H1 (cell line): ENCODE measurements at regions not wholly inside any gene's neighbourhood (a gene's known extent, or its start where the extent isn't known, plus 50 kb on each side); places are given as distances from the start of the nearest gene placed in this dataset.

Experiments
- CTCF ChIA-PET: fragments of 300-600 bp; sonication (Branson Sonifier 250); formaldehyde crosslinking; loops from one replicate; lab custom pipeline; 2021; ENCODE audit not compliant: partially characterized antibody; lab: Charles Lee
- POLR2A ChIA-PET: fragments of 300-600 bp; sonication (Branson Sonifier 250); formaldehyde crosslinking; loops from one replicate; lab custom pipeline; 2021; ENCODE audit warnings: inconsistent platforms; ENCODE audit not compliant: partially characterized antibody; lab: Charles Lee
- DNase-seq, 2 experiments: peaks; one replicate each; pipeline versions ENCODE4 v3.0.0 to v3.0.0-alpha.2; 2010 to 2022; ENCODE audit warnings: low spot score in 2 of 2, low read depth in 1 of 2, mixed read lengths in 1 of 2
- FAIRE-seq: peaks from 2 replicates; lab custom pipeline; 2011; peaks lifted over from hg19 to GRCh38; lab: Jason Lieb, UNC
- H2AFZ ChIP-seq: 2 replicates; pipeline ENCODE4 v1.8.1; 2012; ENCODE audit warnings: low read length, inconsistent platforms
- H2AK5ac ChIP-seq: 2 replicates; pipeline ENCODE4 v1.6.1; 2013; ENCODE audit warnings: low read depth, low read length
- H2BK120ac ChIP-seq: replicated peaks from 2 replicates; pipeline ENCODE3; 2013; ENCODE audit warnings: low read depth, low read length, inconsistent platforms
- H2BK12ac ChIP-seq: 2 replicates; pipeline ENCODE4 v1.6.1; 2013; ENCODE audit warnings: low read depth, low read length
- H2BK15ac ChIP-seq: 2 replicates; pipeline ENCODE4 v1.6.1; 2013; ENCODE audit warnings: low read length
- H2BK20ac ChIP-seq: 2 replicates; pipeline ENCODE4 v1.6.1; 2013; ENCODE audit warnings: low read length
- H2BK5ac ChIP-seq: 2 replicates; pipeline ENCODE4 v1.6.1; 2013; ENCODE audit warnings: low read depth, low read length
- H3K14ac ChIP-seq: 2 replicates; pipeline ENCODE4 v1.6.1; 2013; ENCODE audit warnings: inconsistent platforms; ENCODE audit not compliant: insufficient read length
- H3K18ac ChIP-seq: 2 replicates; pipeline ENCODE4 v1.6.1; 2013; ENCODE audit warnings: low read length; ENCODE audit errors: extremely low read depth
- H3K23ac ChIP-seq: 2 replicates; pipeline ENCODE4 v1.6.1; 2013; ENCODE audit warnings: inconsistent platforms; ENCODE audit not compliant: insufficient read length
- H3K23me2 ChIP-seq: 2 replicates; pipeline ENCODE4 v1.6.1; 2013; ENCODE audit warnings: low read depth, low read length
- H3K27ac ChIP-seq: 2 replicates; pipeline ENCODE4 v1.6.1; 2011; ENCODE audit warnings: low read depth, low read length, inconsistent platforms
- H3K27me3 ChIP-seq, 4 experiments: replicated peaks in 1 of 4; 1 replicate in 1 of 4; 2 replicates in 3 of 4; pipeline versions ENCODE4 v1.6.1 to v1.8.1; 2011 to 2013; ENCODE audit warnings: low read length in 3 of 4, mild to moderate bottlenecking in 3 of 4, inconsistent platforms in 2 of 4, mixed read lengths in 2 of 4, moderate library complexity in 1 of 4; ENCODE audit not compliant: control insufficient read depth in 3 of 4, insufficient read depth in 3 of 4; ENCODE audit errors: extremely low read depth in 1 of 4
- H3K36me3 ChIP-seq, 4 experiments: 2 replicates each; pipeline versions ENCODE4 v1.6.1 to v1.8.1; 2011 to 2013; ENCODE audit warnings: mild to moderate bottlenecking in 4 of 4, low read length in 3 of 4, moderate library complexity in 2 of 4, control low read depth in 1 of 4, inconsistent platforms in 1 of 4; ENCODE audit not compliant: insufficient read depth in 4 of 4, control insufficient read depth in 2 of 4
- H3K4ac ChIP-seq: replicated peaks from 2 replicates; pipeline ENCODE3; 2013; ENCODE audit warnings: low read length, low read depth, mixed read lengths, inconsistent platforms; ENCODE audit not compliant: insufficient read length
- H3K4me1 ChIP-seq, 4 experiments: replicated peaks in 1 of 4; 1 replicate in 1 of 4; 2 replicates in 3 of 4; pipeline versions ENCODE4 v1.6.1 to v1.8.1; 2011 to 2013; ENCODE audit warnings: low read length in 3 of 4, inconsistent platforms in 2 of 4, mixed read lengths in 1 of 4; ENCODE audit not compliant: insufficient read depth in 4 of 4, control insufficient read depth in 3 of 4
- H3K4me2 ChIP-seq, 2 experiments: 2 replicates each; pipeline versions ENCODE4 v1.6.1 to v1.8.1; 2011 to 2013; ENCODE audit warnings: low read depth in 2 of 2, low read length in 2 of 2, control low read depth in 1 of 2, inconsistent platforms in 1 of 2, mild to moderate bottlenecking in 1 of 2; ENCODE audit not compliant: insufficient read depth in 1 of 2
- H3K4me3 ChIP-seq, 4 experiments: fragments of 200-600, 300-600 bp in 1 of 4; sonication (generic), shearing (Covaris generic), sonication (Bioruptor Twin) in 1 of 4; 2 replicates each; pipeline versions ENCODE4 v1.5.1 to v1.8.1; 2011 to 2016; ENCODE audit warnings: low read length in 4 of 4, low read depth in 3 of 4, control low read depth in 2 of 4, inconsistent platforms in 2 of 4, mild to moderate bottlenecking in 2 of 4, mixed read lengths in 1 of 4, moderate library complexity in 1 of 4; ENCODE audit not compliant: insufficient read depth in 2 of 4; ENCODE audit errors: extremely low read depth in 1 of 4
- H3K56ac ChIP-seq: replicated peaks from 2 replicates; pipeline ENCODE3; 2013; ENCODE audit warnings: low read depth, mild to moderate bottlenecking, mixed read lengths, low read length, inconsistent platforms; ENCODE audit not compliant: insufficient read length
- H3K79me1 ChIP-seq: 2 replicates; pipeline ENCODE4 v1.6.1; 2013; ENCODE audit warnings: low read depth, low read length, control low read depth
- H3K79me2 ChIP-seq, 2 experiments: 2 replicates each; pipeline versions ENCODE4 v1.6.1 to v1.8.1; 2012 to 2013; ENCODE audit warnings: low read length in 2 of 2, mild to moderate bottlenecking in 2 of 2, inconsistent platforms in 1 of 2; ENCODE audit not compliant: insufficient read depth in 2 of 2, control insufficient read depth in 1 of 2
- H3K9ac ChIP-seq, 4 experiments: replicated peaks in 1 of 4; 1 replicate in 1 of 4; 2 replicates in 3 of 4; pipeline versions ENCODE4 v1.6.1 to v1.8.1; 2011 to 2013; ENCODE audit warnings: low read depth in 3 of 4, low read length in 3 of 4, control low read depth in 2 of 4, mild to moderate bottlenecking in 2 of 4, moderate library complexity in 2 of 4, inconsistent platforms in 1 of 4; ENCODE audit errors: extremely low read depth in 1 of 4
- H3K9me3 ChIP-seq, 2 experiments: 2 replicates each; pipeline versions ENCODE4 v1.6.1 to v1.8.1; 2012 to 2013; ENCODE audit warnings: mild to moderate bottlenecking in 2 of 2, moderate library complexity in 2 of 2, control low read depth in 1 of 2, inconsistent platforms in 1 of 2, low read depth in 1 of 2, low read length in 1 of 2, mixed read lengths in 1 of 2; ENCODE audit not compliant: insufficient read depth in 2 of 2
- H4K20me1 ChIP-seq, 2 experiments: replicated peaks in 1 of 2; 2 replicates each; pipeline versions ENCODE3 to v1.8.1; 2011 to 2013; ENCODE audit warnings: inconsistent platforms in 2 of 2, low read length in 2 of 2, mild to moderate bottlenecking in 1 of 2; ENCODE audit not compliant: insufficient read depth in 2 of 2, control insufficient read depth in 1 of 2
- H4K5ac ChIP-seq: 2 replicates; pipeline ENCODE4 v1.6.1; 2013; ENCODE audit warnings: low read length, low read depth, mixed read lengths, inconsistent platforms; ENCODE audit not compliant: insufficient read length
- H4K8ac ChIP-seq: 2 replicates; pipeline ENCODE4 v1.8.0; 2013; ENCODE audit warnings: mild to moderate bottlenecking, moderate library complexity, low read length, inconsistent platforms; ENCODE audit not compliant: insufficient read depth; ENCODE audit errors: extremely low read depth
- H4K91ac ChIP-seq: replicated peaks from 2 replicates; pipeline ENCODE3; 2013; ENCODE audit warnings: low read length, mixed read lengths, inconsistent platforms; ENCODE audit not compliant: insufficient read length
- HDAC6 ChIP-seq: IDR thresholded peaks from one replicate; pipeline ENCODE4 v1.7.1; 2012; ENCODE audit warnings: low read depth, mild to moderate bottlenecking, inconsistent platforms, low read length, moderate library complexity
- POLR2AphosphoS5 ChIP-seq: IDR thresholded peaks from 2 replicates; pipeline ENCODE4 v1.6.1; 2011; ENCODE audit warnings: low read depth, low read length
- POU5F1 ChIP-seq: IDR thresholded peaks from 2 replicates; pipeline ENCODE4 v1.6.1; 2011; ENCODE audit warnings: low read depth, mild to moderate bottlenecking, low read length, moderate library complexity
- SIRT6 ChIP-seq: IDR thresholded peaks from one replicate; pipeline ENCODE4 v1.7.1; 2012; ENCODE audit warnings: low read length, inconsistent platforms
- TAF7 ChIP-seq: optimal IDR thresholded peaks from 2 replicates; pipeline ENCODE3; 2011; ENCODE audit warnings: low read depth, mild to moderate bottlenecking, inconsistent platforms, low read length, moderate library complexity, borderline replicate concordance
- WGBS, 2 experiments: shearing (Covaris generic) in 1 of 2; methylation state at CpG; one replicate each; pipeline versions ENCODE4 v1.1.6 to v1.1.7; 2013 to 2015; ENCODE audit warnings: low lambda C conversion rate in 2 of 2, mixed read lengths in 2 of 2, inconsistent platforms in 1 of 2, low coverage in 1 of 2, missing lambda C conversion rate in 1 of 2; ENCODE audit not compliant: insufficient replicate concordance in 2 of 2, insufficient coverage in 1 of 2, insufficient read length in 1 of 2; ENCODE audit errors: extremely low coverage in 1 of 2, missing lambda C conversion rate in 1 of 2; 5-methylcytosine and 5-hydroxymethylcytosine counted together

DNA sequence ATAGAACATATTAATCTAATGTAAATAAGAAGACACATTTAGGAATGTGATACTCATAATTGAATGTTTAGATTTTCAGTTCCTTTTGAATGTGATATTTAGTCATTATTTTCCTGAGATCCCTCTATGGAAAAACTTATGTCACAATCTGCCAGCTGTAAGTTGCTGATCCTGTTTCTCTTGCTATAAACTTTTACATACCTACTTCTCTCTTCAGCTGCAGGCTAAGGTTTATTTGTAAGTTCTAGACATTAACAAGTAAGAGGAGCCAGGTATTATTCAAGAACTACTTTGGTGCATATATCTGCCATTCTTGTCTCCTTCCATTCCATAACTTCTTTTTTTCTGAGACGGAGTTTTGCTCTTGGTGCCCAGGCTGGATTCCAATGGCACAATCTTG lies 462.4 kb downstream of the PRR16 start:
- H4K91ac ChIP-seq, result no peak overlapping the region

More for the DNA sequence above, 462.4 kb downstream of the PRR16 start:
- Histone ChIP-seq H3K56ac (no peak overlapping the region), H3K4me2 (no peak overlapping the region), H2BK5ac (no peak overlapping the region), H4K5ac (no peak overlapping the region), H2BK15ac (no peak overlapping the region), H3K9ac (no peak overlapping the region), H3K14ac (no peak overlapping the region), H3K4ac (no peak overlapping the region), H2AK5ac (no peak overlapping the region), H2BK12ac (no peak overlapping the region), H3K23me2 (no peaks in the 10 kb centered on the region), H3K27ac (no peak overlapping the region), H2BK20ac (no peak overlapping the region), H3K9me3 (no peaks in the 10 kb centered on the region), H3K36me3 (no peaks in the 10 kb centered on the region), H3K79me1 (no peaks in the 10 kb centered on the region), H3K18ac (no peak overlapping the region), H2AFZ (no peak overlapping the region), H3K4me1 (no peaks in the 10 kb centered on the region), H3K23ac (no peak overlapping the region), H3K4me3 (no peak overlapping the region), H4K8ac (no peak overlapping the region), H3K79me2 (no peaks in the 10 kb centered on the region), H3K27me3 (no peaks in the 10 kb centered on the region), H2BK120ac (no peak overlapping the region), H4K20me1 (no peaks in the 10 kb centered on the region)
- TF ChIP-seq POU5F1 (no peak), TAF7 (no peak), SIRT6 (no peak), POLR2AphosphoS5 (no peak), HDAC6 (no peak)
- DNase-seq (no peak), FAIRE-seq (no peak)
- POLR2A ChIA-PET, result no interaction called here
- CTCF ChIA-PET, result no interaction called here
- 80% methylated on average over 1 of the region's 1 CpG; no CpG with 5 or more reads in 1 of the 2 experiments for WGBS, 2 experiments
